Endodermal cell (in vitro differentiated cells): ENCODE measurements at regions not wholly inside any gene's neighbourhood (a gene's known extent, or its start where the extent isn't known, plus 50 kb on each side); places are given as distances from the start of the nearest gene placed in this dataset.

Source experiments
- DNase-seq: peaks from one replicate; pipeline ENCODE4 v3.0.0-alpha.2; 2017
- H3K27ac ChIP-seq: 2 replicates; pipeline ENCODE4 v1.5.1; 2013; ENCODE audit warnings: mild to moderate bottlenecking, low read depth, low read length, moderate library complexity
- H3K27me3 ChIP-seq: 2 replicates; pipeline ENCODE4 v1.6.1; 2013; ENCODE audit warnings: mild to moderate bottlenecking, low read length, moderate library complexity; ENCODE audit not compliant: insufficient read depth, control insufficient read depth, poor library complexity, severe bottlenecking
- H3K36me3 ChIP-seq: 2 replicates; pipeline ENCODE4 v1.7.0; 2013; ENCODE audit warnings: mild to moderate bottlenecking, low read length, moderate library complexity; ENCODE audit not compliant: control insufficient read depth, insufficient read depth
- H3K4me1 ChIP-seq: one replicate; pipeline ENCODE4 v1.7.0; 2013; ENCODE audit warnings: low read length; ENCODE audit not compliant: control insufficient read depth, insufficient read depth
- H3K4me3 ChIP-seq: 2 replicates; pipeline ENCODE4 v1.5.1; 2013; ENCODE audit warnings: mild to moderate bottlenecking, low read length, moderate library complexity
- H3K9ac ChIP-seq: 2 replicates; pipeline ENCODE4 v1.6.1; 2013; ENCODE audit warnings: mild to moderate bottlenecking, low read length, moderate library complexity; ENCODE audit not compliant: poor library complexity, severe bottlenecking; ENCODE audit errors: extremely low read depth
- H3K9me3 ChIP-seq: 2 replicates; pipeline ENCODE4 v1.6.1; 2013; ENCODE audit warnings: mild to moderate bottlenecking, low read length, moderate library complexity; ENCODE audit not compliant: control insufficient read depth
- H3K27ac Mint-ChIP-seq: 2 replicates; pipeline ENCODE4 v1.8.0; 2020; ENCODE audit warnings: mixed read lengths
- H3K27me3 Mint-ChIP-seq: 2 replicates; pipeline ENCODE4 v1.8.0; 2021; ENCODE audit warnings: mild to moderate bottlenecking, mixed read lengths; ENCODE audit not compliant: insufficient read depth
- H3K36me3 Mint-ChIP-seq: 2 replicates; pipeline ENCODE4 v1.8.0; 2020; ENCODE audit warnings: low read depth, mixed read lengths
- H3K4me1 Mint-ChIP-seq: 2 replicates; pipeline ENCODE4 v1.8.0; 2020; ENCODE audit warnings: mixed read lengths
- H3K4me3 Mint-ChIP-seq: 2 replicates; pipeline ENCODE4 v1.8.0; 2020; ENCODE audit warnings: mild to moderate bottlenecking, moderate library complexity, mixed read lengths
- H3K9me3 Mint-ChIP-seq: 2 replicates; pipeline ENCODE4 v1.8.0; 2020; ENCODE audit warnings: mild to moderate bottlenecking, mixed read lengths
- CTCF ChIP-seq: fragments of 200-600 bp; sonication (generic); conservative IDR thresholded peaks from 2 replicates; pipeline ENCODE4 v1.5.0; 2021; ENCODE audit warnings: antibody characterized with exemption, mild to moderate bottlenecking
- whole genome bisulfite sequencing, 2 experiments: methylation state at CpG; one replicate each; pipeline versions ENCODE4 v1.1.5 to v1.1.7; 2013; ENCODE audit warnings: missing lambda C conversion rate in 2 of 2, mixed read lengths in 1 of 2; ENCODE audit not compliant: insufficient coverage in 1 of 2, insufficient read length in 1 of 2; 5-methylcytosine and 5-hydroxymethylcytosine counted together

DNA sequence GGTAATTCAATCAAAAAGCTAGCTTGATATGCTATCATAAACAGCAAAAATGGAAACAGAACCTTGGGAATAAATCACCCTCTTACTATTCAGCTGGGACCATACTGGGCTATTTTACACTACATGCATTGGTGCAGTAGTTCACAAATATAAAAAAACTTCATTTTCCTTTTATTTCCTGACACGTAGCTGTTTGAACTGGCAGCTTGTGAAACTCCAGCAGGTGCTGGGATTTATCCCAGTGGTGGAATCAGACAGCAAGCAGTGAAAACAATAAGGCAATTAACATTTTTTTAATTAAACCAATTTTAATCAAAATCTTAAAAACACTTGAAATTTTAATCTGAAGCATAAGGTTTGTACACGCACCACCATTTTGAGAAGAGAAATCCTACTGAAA lies 240.4 kb upstream of the IRX5 start:
- Mint-ChIP-seq H3K4me1 (peaks cover 6% of the 10 kb centered on the region), H3K4me3 (no peak overlapping the region), H3K36me3 (no peaks in the 10 kb centered on the region), H3K27me3 (peaks cover 76% of the 10 kb centered on the region), H3K9me3 (peaks cover 6% of the 10 kb centered on the region), H3K27ac (no peak overlapping the region)
- Histone ChIP-seq H3K4me1 (no peaks in the 10 kb centered on the region), H3K4me3 (no peak overlapping the region), H3K36me3 (no peaks in the 10 kb centered on the region), H3K27me3 (peaks cover 4% of the 10 kb centered on the region), H3K27ac (no peak overlapping the region), H3K9ac (no peak overlapping the region), H3K9me3 (no peaks in the 10 kb centered on the region)
- no peak for TF ChIP-seq CTCF
- WGBS, 2 experiments, result 88 to 92% methylated on average over 1 to 2 of the region's 2 CpGs
- DNase-seq, result no peak

DNA sequence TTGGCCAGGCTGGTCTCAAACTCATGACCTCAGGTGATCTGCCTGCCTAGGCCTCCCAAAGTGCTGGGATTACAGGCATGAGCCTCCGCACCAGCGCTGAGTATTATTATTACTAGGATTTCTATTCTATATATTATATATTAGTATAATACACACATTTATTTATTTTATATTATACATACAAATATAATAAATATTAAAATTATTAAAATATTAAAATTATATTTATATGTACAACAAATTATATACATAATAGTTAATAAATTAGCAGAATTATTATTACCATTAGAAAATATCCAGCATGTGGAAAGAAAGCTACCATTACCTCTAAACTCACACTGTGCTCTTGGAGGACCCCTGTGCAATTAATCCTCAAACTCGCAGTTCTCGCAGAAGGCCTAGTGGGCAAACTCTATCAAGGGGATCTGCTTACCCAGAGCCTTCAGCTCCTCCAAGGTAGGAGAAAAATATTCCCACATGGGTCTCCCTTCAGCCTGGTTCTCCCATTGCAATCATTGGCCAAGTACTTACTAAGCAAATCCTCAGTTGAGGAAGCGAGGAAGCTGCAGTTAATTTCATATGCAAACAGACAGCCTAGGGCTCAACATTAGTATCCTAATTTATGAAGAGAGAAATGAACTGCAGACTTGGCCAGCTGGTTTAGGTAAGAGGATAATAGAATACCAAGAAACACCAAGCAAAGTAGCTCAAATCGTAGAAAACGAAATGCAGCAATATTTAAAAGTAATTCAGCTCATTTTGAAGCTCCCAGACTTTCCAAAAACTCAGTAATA lies 241.4 kb upstream of the IRX5 start:
- H3K4me1 Mint-ChIP-seq, result peaks cover 6% of the 10 kb centered on the region
- no peaks in the 10 kb centered on the region for H3K36me3 Mint-ChIP-seq
- H3K27ac ChIP-seq, result no peak overlapping the region
- 97% methylated on average over 5 of the region's 7 CpGs; no CpG with 5 or more reads in 1 of the 2 experiments for WGBS, 2 experiments
- H3K4me1 ChIP-seq, result no peaks in the 10 kb centered on the region
- no peak for TF ChIP-seq CTCF
- H3K4me3 ChIP-seq, result no peak overlapping the region
- peaks cover 14% of the 10 kb centered on the region for H3K27me3 ChIP-seq
- no peak for DNase-seq
- H3K27ac Mint-ChIP-seq, result no peak overlapping the region
- peaks cover 77% of the 10 kb centered on the region for H3K27me3 Mint-ChIP-seq
- H3K9me3 Mint-ChIP-seq, result peaks cover 6% of the 10 kb centered on the region
- no peak overlapping the region for H3K9ac ChIP-seq
- no peaks in the 10 kb centered on the region for H3K9me3 ChIP-seq
- no peak overlapping the region for H3K4me3 Mint-ChIP-seq
- H3K36me3 ChIP-seq, result no peaks in the 10 kb centered on the region

DNA sequence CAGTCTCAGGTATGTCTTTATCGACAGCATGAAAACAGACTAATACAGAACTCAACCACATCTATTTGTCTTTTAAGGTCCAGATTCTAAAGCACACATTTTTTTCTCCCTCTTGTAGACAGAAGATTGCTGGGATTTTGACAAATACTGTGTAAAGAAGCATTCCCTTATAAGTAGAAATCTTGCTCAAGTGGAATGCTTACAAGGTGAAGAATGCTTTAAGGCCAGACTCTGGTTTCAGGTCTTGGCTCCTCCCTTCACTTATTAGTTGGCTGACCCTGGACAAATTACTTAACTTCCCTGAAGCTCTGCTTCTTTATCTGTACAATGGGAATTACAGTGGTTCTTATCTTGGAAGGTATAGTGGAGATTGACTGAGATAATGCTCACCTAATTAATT lies 242.3 kb upstream of the IRX5 start:
- Mint-ChIP-seq H3K9me3 (peaks cover 6% of the 10 kb centered on the region), H3K4me1 (peaks cover 6% of the 10 kb centered on the region), H3K36me3 (no peaks in the 10 kb centered on the region), H3K27ac (no peak overlapping the region), H3K27me3 (peaks cover 81% of the 10 kb centered on the region), H3K4me3 (no peak overlapping the region)
- Histone ChIP-seq H3K27me3 (peaks cover 16% of the 10 kb centered on the region), H3K27ac (no peak overlapping the region), H3K9me3 (no peaks in the 10 kb centered on the region), H3K4me3 (no peak overlapping the region), H3K9ac (no peak overlapping the region), H3K36me3 (no peaks in the 10 kb centered on the region), H3K4me1 (no peaks in the 10 kb centered on the region)
- 80 to 100% methylated on average over 1 of the region's 1 CpG for WGBS, 2 experiments
- DNase-seq, result no peak
- TF ChIP-seq CTCF, result no peak
